K562 (cell line): ENCODE measurements at regions not wholly inside any gene's neighbourhood (a gene's known extent, or its start where the extent isn't known, plus 50 kb on each side); places are given as distances from the start of the nearest gene placed in this dataset.
A peak's percentile ranks its signal among the peaks of the same experiment; 100 is the strongest.

Source experiments
- ATAC-seq: fragments of 200-7000 bp; cut with Tn5 transposase; 3 replicates; pipeline ENCODE4 v1.9.1; 2020; ENCODE audit warnings: moderate library complexity
- BruUV-seq: library from RNA; stranded (reverse); fragments of 400-500 nt; replicated peaks from 2 replicates; lab custom pipeline; 2021; lab: Mats Ljungman, UMichigan
- CTCF ChIA-PET: fragments of 300-600 bp; formaldehyde crosslinking; extraction: SDS; loops from one replicate; lab custom pipeline; 2021; ENCODE audit warnings: low intra/inter-chr PET ratio; lab: Yijun Ruan, JAX
- POLR2A ChIA-PET: fragments of 300-600, 350-650 bp; sonication (Branson Sonifier 250); formaldehyde crosslinking; extraction: SDS; loops from one replicate; lab custom pipeline; 2021; ENCODE audit warnings: antibody characterized with exemption, inconsistent platforms; lab: Yijun Ruan, JAX
- DNase-seq, 4 experiments: peaks; one replicate each; pipeline versions ENCODE4 v3.0.0 to v3.0.0-alpha.2; 2011 to 2018; ENCODE audit warnings: low spot score in 3 of 4, mixed read lengths in 3 of 4; ENCODE audit errors: extremely low read depth in 1 of 4
- FAIRE-seq: peaks from 2 replicates; lab custom pipeline; 2011; peaks lifted over from hg19 to GRCh38; lab: Jason Lieb, UNC
- H2AFZ ChIP-seq: 2 replicates; pipeline ENCODE4 v1.6.0; 2011; ENCODE audit warnings: low read depth, low read length, control low read depth, inconsistent platforms
- H3K27ac ChIP-seq: fragments of 200-600 bp; 3 replicates; pipeline ENCODE4 v1.8.0; 2011; ENCODE audit warnings: low read depth, mild to moderate bottlenecking, control low read depth, inconsistent platforms, low read length, moderate library complexity, mixed read lengths; ENCODE audit errors: extremely low read depth
- H3K27me3 ChIP-seq, 2 experiments: fragments of 300-600 bp in 1 of 2; 2 replicates in 1 of 2; 3 replicates in 1 of 2; pipeline versions ENCODE4 v1.6.0 to v1.8.0; 2011; ENCODE audit warnings: inconsistent platforms in 2 of 2, low read length in 2 of 2, mild to moderate bottlenecking in 1 of 2, mixed read lengths in 1 of 2, moderate library complexity in 1 of 2; ENCODE audit not compliant: control insufficient read depth in 2 of 2, insufficient read depth in 2 of 2
- H3K36me3 ChIP-seq: fragments of 300-600 bp; 3 replicates; pipeline ENCODE4 v1.8.0; 2011; ENCODE audit warnings: mild to moderate bottlenecking, low read length, inconsistent platforms; ENCODE audit not compliant: control insufficient read depth, insufficient read depth
- H3K4me1 ChIP-seq, 2 experiments: fragments of 200-600 bp in 1 of 2; replicated peaks in 1 of 2; 2 replicates in 1 of 2; 3 replicates in 1 of 2; pipeline versions ENCODE4 v1.5.1 to v1.8.0; 2011; ENCODE audit warnings: inconsistent platforms in 2 of 2, low read length in 2 of 2, mild to moderate bottlenecking in 1 of 2, mixed read lengths in 1 of 2, moderate library complexity in 1 of 2; ENCODE audit not compliant: control insufficient read depth in 2 of 2, insufficient read depth in 2 of 2
- H3K4me2 ChIP-seq: 2 replicates; pipeline ENCODE4 v1.6.1; 2011; ENCODE audit warnings: low read length, control low read depth, inconsistent platforms, mixed read lengths; ENCODE audit not compliant: insufficient read depth
- H3K4me3 ChIP-seq: fragments of 200-600 bp; sonication (generic), shearing (Covaris generic); 2 replicates; pipeline ENCODE4 v1.5.1; 2016; ENCODE audit warnings: control low read depth, inconsistent platforms
- H3K79me2 ChIP-seq: fragments of 200-600 bp; 3 replicates; pipeline ENCODE4 v1.8.0; 2011; ENCODE audit warnings: low read length, inconsistent platforms; ENCODE audit not compliant: control insufficient read depth, insufficient read depth
- H3K9ac ChIP-seq, 2 experiments: 2 replicates each; pipeline versions ENCODE4 v1.6.0 to v1.6.1; 2011; ENCODE audit warnings: low read depth in 2 of 2, low read length in 2 of 2, control low read depth in 1 of 2, inconsistent platforms in 1 of 2, mild to moderate bottlenecking in 1 of 2, mixed read lengths in 1 of 2; ENCODE audit not compliant: insufficient read depth in 1 of 2
- H3K9me1 ChIP-seq: one replicate; pipeline ENCODE4 v1.6.0; 2011; ENCODE audit warnings: inconsistent platforms, mild to moderate bottlenecking, low read length, moderate library complexity; ENCODE audit not compliant: control insufficient read depth, insufficient read depth
- H3K9me3 ChIP-seq: replicated peaks from 2 replicates; pipeline ENCODE4 v1.5.1; 2011; ENCODE audit warnings: low read depth, low read length, inconsistent platforms; ENCODE audit not compliant: control insufficient read depth, insufficient read depth
- H4K20me1 ChIP-seq: replicated peaks from 2 replicates; pipeline ENCODE4 v1.6.1; 2011; ENCODE audit warnings: low read length, inconsistent platforms, mixed read lengths; ENCODE audit not compliant: control insufficient read depth, insufficient read depth
- CBX8 ChIP-seq: fragments of 200-600 bp; sonication (generic); IDR thresholded peaks from 2 replicates; pipeline ENCODE4 v1.6.1; 2012; ENCODE audit warnings: borderline replicate concordance, mixed run types, low read depth, mild to moderate bottlenecking, moderate library complexity, mixed read lengths, low read length, control low read depth, inconsistent platforms; ENCODE audit not compliant: poor library complexity, severe bottlenecking; ENCODE audit errors: extremely low read depth
- SRF ChIP-seq, 2 experiments: fragments of 250-450, 450-650 bp in 1 of 2; sonication (Bioruptor Pico) in 1 of 2; sonication (generic) in 1 of 2; formaldehyde crosslinking; IDR thresholded peaks; 2 replicates each; pipeline versions ENCODE4 v1.5.0 to v1.5.1; 2020 to 2022; ENCODE audit warnings: mild to moderate bottlenecking in 1 of 2, missing genetic modification reagents in 1 of 2
- WGBS: fragments of 100-300 bp; shearing (Covaris generic); methylation state at CpG from one replicate; pipeline ENCODE4 v1.1.6; 2016; ENCODE audit warnings: low coverage, mixed read lengths; ENCODE audit not compliant: insufficient coverage; ENCODE audit errors: missing lambda C conversion rate; 5-methylcytosine and 5-hydroxymethylcytosine counted together
- in situ Hi-C: fragments of 300-500 bp; cut with MboI; formaldehyde crosslinking; loops from 4 replicates; pipeline ENCODE4 v1.15.0; 2018; ENCODE audit warnings: inconsistent platforms, mixed read lengths
- intact Hi-C: fragments of 100-400 bp; cut with micrococcal nuclease; formaldehyde crosslinking; loops from 2 replicates; pipeline ENCODE4 v1.14.2; 2022
- TF ChIP-seq, protein P1 (sequence below): fragments of 250-450 bp; sonication (Bioruptor Pico); IDR thresholded peaks from 2 replicates; pipeline ENCODE4 v1.8.0; 2022; ENCODE audit warnings: inconsistent platforms
- TF ChIP-seq, protein P2 (sequence below): fragments of 450-650 bp; IDR thresholded peaks from 2 replicates; pipeline ENCODE4 v1.6.1; 2016

DNA sequence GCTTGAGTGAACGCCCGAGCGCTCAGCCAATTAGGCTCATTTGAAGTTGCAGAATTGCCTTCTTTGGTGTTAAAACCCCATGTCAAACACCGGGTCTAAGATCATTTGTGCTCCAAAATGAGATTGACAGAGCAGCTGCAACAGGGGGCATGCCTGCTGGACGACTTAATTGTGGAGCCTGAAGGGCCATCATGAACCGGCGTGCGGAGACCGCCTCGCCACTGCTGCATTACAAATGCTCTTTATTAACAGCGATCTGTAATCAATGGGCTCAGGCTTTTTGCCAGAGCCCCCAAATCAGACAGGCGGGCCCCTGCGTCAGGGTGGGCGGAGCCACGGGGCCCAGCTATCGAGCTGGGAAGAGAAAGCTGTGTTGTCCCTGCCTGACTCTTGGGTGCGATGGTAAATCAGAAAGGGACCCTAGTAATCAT, 183.2 kb downstream of the SIM1 start:
- WGBS = 41% methylated on average over 15 of the region's 17 CpGs
- Histone ChIP-seq H3K9me3 (no peaks in the 10 kb centered on the region), H4K20me1 (no peaks in the 10 kb centered on the region), H3K79me2 (no peaks in the 10 kb centered on the region), H3K4me1 (peaks cover 2 to 5% of the 10 kb centered on the region in 2 experiments; a peak in 2 of 5 replicates), H3K36me3 (no peaks in the 10 kb centered on the region), H3K4me2 (0 out of 2 replicates have a peak overlapping the region, but pooled peaks have one; percentile 5), H3K27ac (no peak overlapping the region), H3K27me3 (no peaks in the 10 kb centered on the region), H3K4me3 (no peak overlapping the region), H2AFZ (peak overlapping the region; percentile 48), H3K9me1 (no peaks in the 10 kb centered on the region), H3K9ac (peak overlapping the region in 1 of 2 experiments; percentile 51; a peak in 1 of 4 replicates)
- TF ChIP-seq, protein P1, sequence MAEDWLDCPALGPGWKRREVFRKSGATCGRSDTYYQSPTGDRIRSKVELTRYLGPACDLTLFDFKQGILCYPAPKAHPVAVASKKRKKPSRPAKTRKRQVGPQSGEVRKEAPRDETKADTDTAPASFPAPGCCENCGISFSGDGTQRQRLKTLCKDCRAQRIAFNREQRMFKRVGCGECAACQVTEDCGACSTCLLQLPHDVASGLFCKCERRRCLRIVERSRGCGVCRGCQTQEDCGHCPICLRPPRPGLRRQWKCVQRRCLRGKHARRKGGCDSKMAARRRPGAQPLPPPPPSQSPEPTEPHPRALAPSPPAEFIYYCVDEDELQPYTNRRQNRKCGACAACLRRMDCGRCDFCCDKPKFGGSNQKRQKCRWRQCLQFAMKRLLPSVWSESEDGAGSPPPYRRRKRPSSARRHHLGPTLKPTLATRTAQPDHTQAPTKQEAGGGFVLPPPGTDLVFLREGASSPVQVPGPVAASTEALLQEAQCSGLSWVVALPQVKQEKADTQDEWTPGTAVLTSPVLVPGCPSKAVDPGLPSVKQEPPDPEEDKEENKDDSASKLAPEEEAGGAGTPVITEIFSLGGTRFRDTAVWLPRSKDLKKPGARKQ (CRISPR knock-in tag) = no peak
- no peak for TF ChIP-seq CBX8
- TF ChIP-seq, protein P2, sequence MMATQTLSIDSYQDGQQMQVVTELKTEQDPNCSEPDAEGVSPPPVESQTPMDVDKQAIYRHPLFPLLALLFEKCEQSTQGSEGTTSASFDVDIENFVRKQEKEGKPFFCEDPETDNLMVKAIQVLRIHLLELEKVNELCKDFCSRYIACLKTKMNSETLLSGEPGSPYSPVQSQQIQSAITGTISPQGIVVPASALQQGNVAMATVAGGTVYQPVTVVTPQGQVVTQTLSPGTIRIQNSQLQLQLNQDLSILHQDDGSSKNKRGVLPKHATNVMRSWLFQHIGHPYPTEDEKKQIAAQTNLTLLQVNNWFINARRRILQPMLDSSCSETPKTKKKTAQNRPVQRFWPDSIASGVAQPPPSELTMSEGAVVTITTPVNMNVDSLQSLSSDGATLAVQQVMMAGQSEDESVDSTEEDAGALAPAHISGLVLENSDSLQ = peak; percentile 57
- TF ChIP-seq SRF (CRISPR knock-in tag; IDR thresholded peaks at IDR 0.05) = peak in 1 of 2 experiments; percentile 42; a peak in 1 of 4 replicates
- CTCF ChIA-PET = no interaction called here
- DNase-seq (peak in 1 of 4 experiments; percentile 15), ATAC-seq (peak; percentile 58), FAIRE-seq (no peak)
- no TSS peak for BruUV-seq
- in situ Hi-C loops (no loop called here), intact Hi-C loops (loop anchor here (5.0 kb wide), 1 partner anchor 104 kb away; no protein-coding TSS in a partner anchor)
- POLR2A ChIA-PET = no interaction called here
